Aorta (tissue), 5 donors: ENCODE measurements at regions not wholly inside any gene's neighbourhood (a gene's known extent, or its start where the extent isn't known, plus 50 kb on each side); places are given as distances from the start of the nearest gene placed in this dataset.

ENCODE experiments used
- ATAC-seq: fragments of 200-7000 bp; cut with Tn5 transposase; one replicate; pipeline ENCODE4 v1.9.1; 2022; ENCODE audit warnings: moderate library complexity; ENCODE audit not compliant: low FRiP score
- DNase-seq, 2 donors: peaks; one replicate each; pipeline ENCODE4 v3.0.0-alpha.2; 2020
- H3K27ac ChIP-seq, 2 donors: one replicate each; pipeline ENCODE4 v1.5.1; 2013; ENCODE audit warnings: low read length in 2 of 2, mild to moderate bottlenecking in 2 of 2, moderate library complexity in 2 of 2, control low read depth in 1 of 2, inconsistent platforms in 1 of 2, low read depth in 1 of 2
- H3K27me3 ChIP-seq, 2 donors: one replicate each; pipeline ENCODE4 v1.6.1; 2013; ENCODE audit warnings: control low read depth in 1 of 2, low read length in 1 of 2, mild to moderate bottlenecking in 1 of 2, moderate library complexity in 1 of 2; ENCODE audit not compliant: insufficient read depth in 2 of 2, control insufficient read depth in 1 of 2
- H3K36me3 ChIP-seq, 2 donors: one replicate each; pipeline ENCODE4 v1.6.1; 2013; ENCODE audit warnings: control low read depth in 1 of 2, low read length in 1 of 2, mild to moderate bottlenecking in 1 of 2; ENCODE audit not compliant: insufficient read depth in 2 of 2, control insufficient read depth in 1 of 2
- H3K4me1 ChIP-seq, 2 donors: one replicate each; pipeline ENCODE4 v1.6.1; 2013; ENCODE audit warnings: low read length in 2 of 2, control low read depth in 1 of 2, mild to moderate bottlenecking in 1 of 2, moderate library complexity in 1 of 2; ENCODE audit not compliant: insufficient read depth in 2 of 2, control insufficient read depth in 1 of 2
- H3K4me3 ChIP-seq, 2 donors: one replicate each; pipeline ENCODE4 v1.5.1; 2013; ENCODE audit warnings: low read length in 2 of 2, control low read depth in 1 of 2, mild to moderate bottlenecking in 1 of 2
- H3K9me3 ChIP-seq: one replicate; pipeline ENCODE4 v1.6.1; 2013; ENCODE audit warnings: mild to moderate bottlenecking, low read length; ENCODE audit not compliant: control insufficient read depth
- WGBS, 2 donors: extraction: QIAGEN DNeasy Blood & Tissue Kit; methylation state at CpG; one replicate each; pipeline ENCODE4 v1.1.7; 2013; 5-methylcytosine and 5-hydroxymethylcytosine counted together
- intact Hi-C, 2 donors: fragments of 100-400 bp; cut with DNase I; formaldehyde crosslinking; loops; one replicate each; pipeline versions ENCODE4 v1.14.2 to v1.15.0; 2022
- donor health status: healthy with polysubstance abuse.
- donor health status: Bipolar disorder and iron deficiency.
- donor health status: DM: no; HTN: no; CAD: no.
- donor health status: DM: no; HTN: no; CAD: no.
- donor health status: DM: yes; HTN: yes; CAD: no.

GRCh38 chr2:5319493-5319892, 372.7 kb upstream of the SOX11 start:
- Histone ChIP-seq H3K4me3 (no peak overlapping the region), H3K4me1 (no peaks in the 10 kb centered on the region), H3K27me3 (peaks cover 0 to 1% of the 10 kb centered on the region in 2 donors), H3K27ac (no peak overlapping the region), H3K36me3 (no peaks in the 10 kb centered on the region), H3K9me3 (peaks cover 3% of the 10 kb centered on the region)
- intact Hi-C loops: no loop called here
- no peak for ATAC-seq
- no peak for DNase-seq
- WGBS, 2 donors: 94 to 95% methylated on average over 1 of the region's 1 CpG

- DNase-seq (no peak), ATAC-seq (no peak)
- Histone ChIP-seq H3K9me3 (peaks cover 6% of the 10 kb centered on the region), H3K27me3 (peaks cover 0 to 1% of the 10 kb centered on the region in 2 donors), H3K27ac (no peak overlapping the region), H3K36me3 (no peaks in the 10 kb centered on the region), H3K4me3 (no peak overlapping the region), H3K4me1 (no peaks in the 10 kb centered on the region)
- 51 to 60% methylated on average over 4 of the region's 4 CpGs for WGBS, 2 donors
- intact Hi-C loops: no loop called here
These were observed 369.8 kb upstream of the SOX11 start for GRCh38 chr2:5322396-5322795.

- Histone ChIP-seq H3K4me3 (no peak overlapping the region), H3K4me1 (no peaks in the 10 kb centered on the region), H3K27ac (no peak overlapping the region), H3K27me3 (no peaks in the 10 kb centered on the region), H3K9me3 (peaks cover 3% of the 10 kb centered on the region), H3K36me3 (no peaks in the 10 kb centered on the region)
- DNase-seq: no peak
- WGBS, 2 donors: 91 to 92% methylated on average over 23 of the region's 23 CpGs
- intact Hi-C loops: no loop called here
- ATAC-seq: no peak
These were observed 366.7 kb upstream of the SOX11 start for GRCh38 chr2:5325523-5325922.

- no peaks in the 10 kb centered on the region for H3K27me3 ChIP-seq
- 56 to 62% methylated on average over 5 of the region's 5 CpGs for WGBS, 2 donors
- ATAC-seq (no peak), DNase-seq (no peak)
- H3K4me3 ChIP-seq: no peak overlapping the region
- peaks cover 3% of the 10 kb centered on the region for H3K9me3 ChIP-seq
- intact Hi-C loops: no loop called here
- no peaks in the 10 kb centered on the region for H3K4me1 ChIP-seq
- no peak overlapping the region for H3K27ac ChIP-seq
- no peaks in the 10 kb centered on the region for H3K36me3 ChIP-seq
These were observed 363.4 kb upstream of the SOX11 start for GRCh38 chr2:5328826-5329225.

- Histone ChIP-seq H3K36me3 (no peaks in the 10 kb centered on the region), H3K4me3 (no peak overlapping the region), H3K9me3 (peaks cover 3% of the 10 kb centered on the region), H3K4me1 (no peaks in the 10 kb centered on the region), H3K27ac (no peak overlapping the region), H3K27me3 (no peaks in the 10 kb centered on the region)
- 74 to 83% methylated on average over 3 of the region's 3 CpGs for WGBS, 2 donors
- intact Hi-C loops: no loop called here
- peak; percentile 19 for ATAC-seq
- no peak for DNase-seq
These were observed 362.4 kb upstream of the SOX11 start for GRCh38 chr2:5329763-5330162.

GRCh38 chr2:5330961-5331360, 361.2 kb upstream of the SOX11 start:
- intact Hi-C loops: no loop called here
- 39 to 42% methylated on average over 1 of the region's 1 CpG for WGBS, 2 donors
- no peak for DNase-seq

GRCh38 chr2:5332925-5333324, 359.3 kb upstream of the SOX11 start:
- intact Hi-C loops: no loop called here
- no peaks in the 10 kb centered on the region for H3K9me3 ChIP-seq
- WGBS, 2 donors: 82 to 83% methylated on average over 3 of the region's 3 CpGs

More at GRCh38 chr2:5330961-5331360, 361.2 kb upstream of the SOX11 start:
- Histone ChIP-seq H3K9me3 (no peaks in the 10 kb centered on the region), H3K36me3 (no peaks in the 10 kb centered on the region), H3K4me3 (no peak overlapping the region), H3K27me3 (no peaks in the 10 kb centered on the region), H3K4me1 (no peaks in the 10 kb centered on the region), H3K27ac (no peak overlapping the region)
- ATAC-seq: no peak

GRCh38 chr2:5339473-5339872, 352.7 kb upstream of the SOX11 start:
- no peaks in the 10 kb centered on the region for H3K9me3 ChIP-seq
- no peaks in the 10 kb centered on the region for H3K4me1 ChIP-seq
- H3K27ac ChIP-seq: no peak overlapping the region
- intact Hi-C loops: no loop called here
- peaks cover 0 to 1% of the 10 kb centered on the region in 2 donors for H3K27me3 ChIP-seq
- no peak for ATAC-seq
- no peaks in the 10 kb centered on the region for H3K36me3 ChIP-seq
- H3K4me3 ChIP-seq: no peak overlapping the region
- no peak for DNase-seq

More at GRCh38 chr2:5332925-5333324, 359.3 kb upstream of the SOX11 start:
- Histone ChIP-seq H3K36me3 (no peaks in the 10 kb centered on the region), H3K27me3 (no peaks in the 10 kb centered on the region), H3K4me1 (no peaks in the 10 kb centered on the region), H3K4me3 (no peak overlapping the region), H3K27ac (no peak overlapping the region)
- no peak for ATAC-seq
- no peak for DNase-seq

GRCh38 chr2:5343785-5344335, 348.3 kb upstream of the SOX11 start:
- Histone ChIP-seq H3K4me1 (no peaks in the 10 kb centered on the region), H3K36me3 (no peaks in the 10 kb centered on the region), H3K27ac (no peak overlapping the region), H3K4me3 (no peak overlapping the region), H3K9me3 (no peaks in the 10 kb centered on the region), H3K27me3 (peaks cover 0 to 1% of the 10 kb centered on the region in 2 donors)
- no peak for ATAC-seq
- intact Hi-C loops: no loop called here
- 51 to 56% methylated on average over 6 of the region's 6 CpGs for WGBS, 2 donors
- DNase-seq: no peak
